ENCODE measurements at regions not wholly inside any gene's neighbourhood (a gene's known extent, or its start where the extent isn't known, plus 50 kb on each side); places are given as distances from the start of the nearest gene placed in this dataset.

- TF ChIP-seq EZH2phosphoT487 (IDR thresholded peaks at IDR 0.05; ENCODE audit: insufficient read depth, low read depth): no peak
- TF ChIP-seq EZH2 (IDR thresholded peaks at IDR 0.05; ENCODE audit: insufficient read depth, poor library complexity, severe bottlenecking): no peak
Measured at GRCh38 chr2:221145396-221145795, 426.7 kb downstream of the EPHA4 start.
